ENCODE measurements at regions not wholly inside any gene's neighbourhood (a gene's known extent, or its start where the extent isn't known, plus 50 kb on each side); places are given as distances from the start of the nearest gene placed in this dataset.

DNA sequence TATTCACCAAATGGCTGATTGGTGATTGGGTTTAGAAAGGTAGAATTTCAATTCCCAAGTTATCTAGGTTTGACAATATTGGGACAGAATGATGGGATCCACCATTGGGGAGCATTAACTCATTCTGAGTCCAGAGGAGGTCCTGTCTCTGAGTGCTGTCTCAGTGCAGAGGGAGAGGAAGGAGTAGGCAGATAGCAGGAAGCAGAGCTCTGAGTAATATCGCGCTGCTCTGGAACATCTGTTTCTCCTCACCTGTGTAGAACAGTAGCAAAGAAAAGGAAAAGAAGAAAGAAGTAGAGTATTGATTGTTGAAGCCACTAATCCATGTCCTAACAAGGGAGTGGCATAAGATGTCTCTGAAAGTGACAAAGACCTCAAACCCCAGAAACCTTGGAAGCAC lies 1657.8 kb downstream of the MRPL39 start:
- TF ChIP-seq, protein P1, sequence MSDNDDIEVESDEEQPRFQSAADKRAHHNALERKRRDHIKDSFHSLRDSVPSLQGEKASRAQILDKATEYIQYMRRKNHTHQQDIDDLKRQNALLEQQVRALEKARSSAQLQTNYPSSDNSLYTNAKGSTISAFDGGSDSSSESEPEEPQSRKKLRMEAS (IDR thresholded peaks at IDR 0.05; ENCODE audit: insufficient read depth, insufficient read length), result no peak
- TF ChIP-seq, protein P2, sequence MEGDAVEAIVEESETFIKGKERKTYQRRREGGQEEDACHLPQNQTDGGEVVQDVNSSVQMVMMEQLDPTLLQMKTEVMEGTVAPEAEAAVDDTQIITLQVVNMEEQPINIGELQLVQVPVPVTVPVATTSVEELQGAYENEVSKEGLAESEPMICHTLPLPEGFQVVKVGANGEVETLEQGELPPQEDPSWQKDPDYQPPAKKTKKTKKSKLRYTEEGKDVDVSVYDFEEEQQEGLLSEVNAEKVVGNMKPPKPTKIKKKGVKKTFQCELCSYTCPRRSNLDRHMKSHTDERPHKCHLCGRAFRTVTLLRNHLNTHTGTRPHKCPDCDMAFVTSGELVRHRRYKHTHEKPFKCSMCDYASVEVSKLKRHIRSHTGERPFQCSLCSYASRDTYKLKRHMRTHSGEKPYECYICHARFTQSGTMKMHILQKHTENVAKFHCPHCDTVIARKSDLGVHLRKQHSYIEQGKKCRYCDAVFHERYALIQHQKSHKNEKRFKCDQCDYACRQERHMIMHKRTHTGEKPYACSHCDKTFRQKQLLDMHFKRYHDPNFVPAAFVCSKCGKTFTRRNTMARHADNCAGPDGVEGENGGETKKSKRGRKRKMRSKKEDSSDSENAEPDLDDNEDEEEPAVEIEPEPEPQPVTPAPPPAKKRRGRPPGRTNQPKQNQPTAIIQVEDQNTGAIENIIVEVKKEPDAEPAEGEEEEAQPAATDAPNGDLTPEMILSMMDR (IDR thresholded peaks at IDR 0.05; ENCODE audit: extremely low read depth in 1 of 2, insufficient read depth in 1 of 2, low read depth in 1 of 2, low read length in 2 of 2), result no peak
- TF ChIP-seq MYC (IDR thresholded peaks at IDR 0.05; ENCODE audit: low read depth, low read length) (no peak), JUN (IDR thresholded peaks at IDR 0.05; ENCODE audit: borderline replicate concordance, insufficient read depth, insufficient read length, low read depth) (no peak), POLR2AphosphoS5 (IDR thresholded peaks at IDR 0.05; ENCODE audit: insufficient read depth, low read depth, low read length) (no peak), POLR2A (IDR thresholded peaks at IDR 0.05; ENCODE audit: low read depth, low read length) (no peak), GATA2 (IDR thresholded peaks at IDR 0.05; ENCODE audit: insufficient read depth, insufficient read length, low read depth, low read length) (no peak), FOS (IDR thresholded peaks at IDR 0.05; ENCODE audit: borderline replicate concordance, insufficient read depth, low read length) (no peak)

All from endothelial cell of umbilical vein (primary cell).